H7 (cell line): ENCODE measurements at regions not wholly inside any gene's neighbourhood (a gene's known extent, or its start where the extent isn't known, plus 50 kb on each side); places are given as distances from the start of the nearest gene placed in this dataset.

Experiments used
- DNase-seq: peaks from one replicate; pipeline ENCODE4 v3.0.0; 2012
- H3K27me3 ChIP-seq: 2 replicates; pipeline ENCODE4 v1.6.0; 2011; ENCODE audit warnings: mild to moderate bottlenecking, low read length; ENCODE audit not compliant: control insufficient read depth, insufficient read depth
- H3K36me3 ChIP-seq: replicated peaks from 2 replicates; pipeline ENCODE4 v1.5.1; 2011; ENCODE audit warnings: low read length; ENCODE audit not compliant: control insufficient read depth, insufficient read depth
- H3K4me3 ChIP-seq: 2 replicates; pipeline ENCODE4 v1.5.1; 2011; ENCODE audit warnings: low read depth, mild to moderate bottlenecking, control low read depth, low read length, moderate library complexity; ENCODE audit not compliant: insufficient read depth

GRCh38 chr3:80472961-80473360 lies 705.2 kb upstream of the ROBO1 start:
- no peak overlapping the region for H3K4me3 ChIP-seq
- no peaks in the 10 kb centered on the region for H3K27me3 ChIP-seq
- DNase-seq = no peak
- no peaks in the 10 kb centered on the region for H3K36me3 ChIP-seq

- Histone ChIP-seq H3K36me3 (no peaks in the 10 kb centered on the region), H3K27me3 (no peaks in the 10 kb centered on the region), H3K4me3 (no peak overlapping the region)
- DNase-seq = no peak
Measured at GRCh38 chr3:80472459-80472858, 704.7 kb upstream of the ROBO1 start.

- Histone ChIP-seq H3K4me3 (no peak overlapping the region), H3K27me3 (no peaks in the 10 kb centered on the region), H3K36me3 (no peaks in the 10 kb centered on the region)
- DNase-seq = no peak
Measured at GRCh38 chr3:80470433-80470832, 702.6 kb upstream of the ROBO1 start.

DNA sequence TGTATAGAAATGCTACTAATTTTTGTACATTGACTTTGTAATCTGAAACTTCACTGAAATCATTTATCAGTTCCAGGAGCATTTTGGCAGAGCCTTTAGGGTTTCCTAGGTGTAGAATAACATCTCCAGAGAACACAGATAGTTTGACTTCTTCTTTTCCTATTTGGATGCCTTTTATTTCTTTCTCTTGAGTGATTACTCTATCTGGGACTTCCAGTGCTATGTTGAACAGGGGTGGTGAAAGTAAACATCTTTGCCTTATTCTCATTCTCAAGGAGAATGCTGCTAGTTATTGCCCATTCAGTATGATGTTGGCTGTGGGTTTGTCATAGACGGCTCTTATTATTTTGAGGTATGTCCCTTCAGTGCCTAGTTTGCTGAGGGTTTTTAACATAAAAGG lies 697.9 kb upstream of the ROBO1 start:
- no peak for DNase-seq
- Histone ChIP-seq H3K4me3 (no peak overlapping the region), H3K27me3 (no peaks in the 10 kb centered on the region), H3K36me3 (no peaks in the 10 kb centered on the region)

DNA sequence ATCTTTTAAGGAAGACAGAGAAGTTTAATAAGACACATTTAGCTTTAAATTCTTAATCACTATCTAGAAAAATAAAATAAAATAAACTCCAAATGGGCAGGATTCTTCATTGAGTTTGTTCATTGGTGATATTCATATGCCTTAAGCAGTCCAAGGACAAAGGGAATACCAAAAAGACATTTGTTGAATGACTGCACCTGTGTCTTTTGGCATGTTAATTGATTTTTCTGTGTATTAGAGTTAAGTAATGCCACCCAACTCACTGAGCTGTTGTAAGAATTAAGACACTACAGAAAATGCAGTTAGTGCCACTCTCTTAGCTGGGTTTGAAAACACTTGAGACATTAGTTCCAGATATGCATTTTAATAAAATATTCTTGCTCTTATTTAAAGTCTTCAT lies 683.6 kb upstream of the ROBO1 start:
- Histone ChIP-seq H3K36me3 (no peaks in the 10 kb centered on the region), H3K4me3 (no peak overlapping the region), H3K27me3 (no peaks in the 10 kb centered on the region)
- no peak for DNase-seq

GRCh38 chr3:80445641-80446040 lies 677.8 kb upstream of the ROBO1 start:
- Histone ChIP-seq H3K27me3 (no peaks in the 10 kb centered on the region), H3K4me3 (no peak overlapping the region), H3K36me3 (no peaks in the 10 kb centered on the region)
- no peak for DNase-seq

DNA sequence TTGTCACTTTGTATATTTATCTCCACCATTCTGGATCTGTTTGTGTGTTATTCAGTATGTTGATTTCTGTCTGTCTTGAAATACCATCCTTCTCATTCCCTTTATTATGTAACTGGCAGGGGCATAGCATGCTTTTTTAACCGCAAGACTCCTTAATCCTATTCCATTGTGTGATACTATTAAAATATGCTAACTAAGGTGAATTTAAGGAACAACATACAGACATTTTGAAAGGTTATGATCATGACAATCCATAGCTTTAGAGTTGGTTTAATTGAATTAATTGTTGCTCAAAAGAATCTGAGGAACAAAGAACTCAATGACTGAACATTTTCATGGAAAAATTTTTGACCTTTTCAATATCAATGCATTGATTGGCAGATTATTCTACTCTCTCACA lies 677.3 kb upstream of the ROBO1 start:
- Histone ChIP-seq H3K36me3 (no peaks in the 10 kb centered on the region), H3K4me3 (no peak overlapping the region), H3K27me3 (no peaks in the 10 kb centered on the region)
- DNase-seq = no peak

DNA sequence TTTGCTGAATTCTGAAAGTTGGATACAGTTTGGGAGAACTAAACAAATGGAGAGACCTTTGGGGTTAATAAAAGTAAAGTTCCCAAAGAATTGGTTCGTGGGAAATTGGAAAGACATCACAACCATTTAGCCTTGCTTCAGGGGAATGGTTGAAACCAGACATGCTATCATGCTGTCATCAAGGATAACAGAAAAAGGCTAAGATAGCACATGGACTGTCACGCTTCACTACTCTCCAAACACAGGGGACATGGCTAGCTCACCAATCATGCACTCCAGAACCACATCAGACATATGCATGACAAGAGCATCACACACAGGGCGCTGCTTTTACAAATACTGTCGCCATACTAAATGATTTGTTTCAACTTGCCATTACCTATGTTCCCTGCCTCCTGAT lies 671.7 kb upstream of the ROBO1 start:
- no peak for DNase-seq
- no peaks in the 10 kb centered on the region for H3K36me3 ChIP-seq
- no peaks in the 10 kb centered on the region for H3K27me3 ChIP-seq

DNA sequence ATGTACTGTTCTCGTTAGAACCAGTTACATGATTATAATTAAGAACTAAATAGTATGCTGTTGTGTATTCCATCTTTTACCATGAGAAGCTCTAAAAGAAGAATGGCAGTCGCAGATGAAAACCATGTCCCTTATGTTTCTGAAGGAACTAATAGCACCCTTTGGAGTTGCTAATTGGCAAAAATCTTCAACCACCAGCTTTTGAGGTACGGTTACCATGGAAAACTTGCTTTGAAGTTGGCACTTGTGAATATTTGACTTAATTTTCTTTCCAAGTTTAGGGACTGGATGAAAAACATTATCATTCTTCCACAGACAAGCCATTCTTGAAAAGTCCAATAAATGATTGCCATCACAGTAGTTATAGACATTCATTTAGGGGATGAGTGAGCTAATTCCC lies 666.6 kb upstream of the ROBO1 start:
- H3K4me3 ChIP-seq = no peak overlapping the region
- no peak for DNase-seq
- H3K36me3 ChIP-seq = no peaks in the 10 kb centered on the region
- no peaks in the 10 kb centered on the region for H3K27me3 ChIP-seq

More for the DNA sequence above, 671.7 kb upstream of the ROBO1 start:
- no peak overlapping the region for H3K4me3 ChIP-seq

GRCh38 chr3:80424951-80425350 lies 657.2 kb upstream of the ROBO1 start:
- DNase-seq = no peak
- H3K36me3 ChIP-seq = no peaks in the 10 kb centered on the region
- no peak overlapping the region for H3K4me3 ChIP-seq
- no peaks in the 10 kb centered on the region for H3K27me3 ChIP-seq

GRCh38 chr3:80408030-80408721 lies 640.4 kb upstream of the ROBO1 start:
- no peak for DNase-seq
- H3K4me3 ChIP-seq = no peak overlapping the region
- H3K27me3 ChIP-seq = no peaks in the 10 kb centered on the region
- no peaks in the 10 kb centered on the region for H3K36me3 ChIP-seq

DNA sequence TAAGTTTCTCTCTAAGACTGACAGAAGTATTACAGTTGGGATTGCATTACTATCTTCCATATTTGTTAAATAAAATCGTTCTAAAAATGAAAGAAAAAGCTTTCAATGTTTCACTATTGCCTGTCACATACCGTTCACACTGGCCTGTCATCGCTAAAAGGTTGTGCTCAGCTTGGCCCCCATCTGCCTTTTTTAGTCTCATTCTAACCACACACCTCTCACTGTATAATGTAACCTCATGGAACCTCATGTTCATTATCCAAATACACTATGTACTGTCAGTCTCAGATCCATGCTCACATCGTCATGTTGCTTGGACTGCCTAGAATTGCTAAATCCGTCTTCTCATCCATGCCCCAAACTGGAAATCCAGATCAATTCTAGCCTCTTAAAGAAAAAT lies 637.8 kb upstream of the ROBO1 start:
- DNase-seq = no peak
- H3K4me3 ChIP-seq = no peak overlapping the region
- no peaks in the 10 kb centered on the region for H3K27me3 ChIP-seq
- H3K36me3 ChIP-seq = no peaks in the 10 kb centered on the region

- DNase-seq = no peak
- Histone ChIP-seq H3K4me3 (no peak overlapping the region), H3K27me3 (no peaks in the 10 kb centered on the region), H3K36me3 (no peaks in the 10 kb centered on the region)
Measured at GRCh38 chr3:80395023-80395422, 627.2 kb upstream of the ROBO1 start.

DNA sequence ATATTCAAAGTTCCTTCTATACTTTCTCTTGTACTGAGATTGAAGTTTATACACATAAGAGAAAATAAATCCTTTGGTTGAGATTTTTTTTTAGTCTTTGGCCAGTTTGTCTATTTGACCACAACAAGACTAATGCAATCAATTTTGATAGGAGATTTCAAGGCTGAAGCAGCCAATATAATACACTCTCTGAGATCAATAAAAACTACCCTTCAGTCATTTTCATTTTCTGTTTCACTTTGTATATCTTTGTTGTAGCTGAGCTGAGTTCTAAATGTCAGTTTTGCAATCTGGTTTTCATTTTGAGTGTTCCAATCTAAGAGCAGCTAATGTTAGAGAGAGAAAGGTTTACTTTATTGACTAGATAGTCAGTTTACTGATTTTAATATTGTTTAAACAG lies 623.8 kb upstream of the ROBO1 start:
- DNase-seq = no peak
- no peaks in the 10 kb centered on the region for H3K36me3 ChIP-seq
- H3K4me3 ChIP-seq = no peak overlapping the region
- H3K27me3 ChIP-seq = no peaks in the 10 kb centered on the region

DNA sequence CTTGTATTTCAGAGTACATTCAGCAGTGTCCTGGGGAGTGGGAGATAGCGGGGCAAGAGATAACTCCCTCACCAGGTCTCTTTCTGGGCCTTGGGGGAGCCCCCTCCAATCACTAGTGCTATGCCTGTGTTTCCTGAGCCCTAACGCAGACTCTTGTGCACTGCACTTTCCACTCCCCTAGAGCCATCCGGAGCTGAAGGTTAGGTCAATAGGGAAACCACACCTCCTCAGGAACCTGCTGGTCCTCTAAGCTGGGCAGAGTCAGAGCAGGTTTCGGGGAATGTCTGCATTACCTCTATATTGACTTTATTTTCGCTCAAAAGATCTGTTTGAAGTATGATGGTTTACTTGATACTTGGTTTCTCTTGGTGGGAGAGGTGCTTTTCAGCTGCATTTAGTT lies 617.0 kb upstream of the ROBO1 start:
- no peak for DNase-seq
- Histone ChIP-seq H3K36me3 (no peaks in the 10 kb centered on the region), H3K4me3 (no peak overlapping the region), H3K27me3 (no peaks in the 10 kb centered on the region)

DNA sequence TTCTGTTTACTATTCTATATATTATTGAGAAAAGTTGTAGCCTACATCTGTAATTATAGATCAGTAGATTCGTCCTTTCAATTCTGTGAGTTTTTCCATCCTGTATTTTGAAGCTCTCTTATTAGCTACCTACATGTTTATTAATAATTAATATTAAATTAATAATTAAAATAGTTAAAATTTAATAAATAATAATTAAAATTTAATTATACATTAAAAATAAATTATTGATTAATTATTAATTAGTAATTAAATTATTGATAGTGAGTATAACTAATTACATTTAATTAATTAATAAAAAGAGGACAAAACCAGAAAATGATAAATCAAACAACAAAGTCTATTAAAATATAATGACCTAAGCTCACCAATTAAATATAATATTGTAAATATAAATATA lies 606.6 kb upstream of the ROBO1 start:
- Histone ChIP-seq H3K27me3 (no peaks in the 10 kb centered on the region), H3K36me3 (no peaks in the 10 kb centered on the region), H3K4me3 (no peak overlapping the region)
- DNase-seq = no peak
